GM10266 (cell line): ENCODE measurements at regions not wholly inside any gene's neighbourhood (a gene's known extent, or its start where the extent isn't known, plus 50 kb on each side); places are given as distances from the start of the nearest gene placed in this dataset.

Experiments used
- DNase-seq: peaks from one replicate; pipeline ENCODE4 v3.0.0; 2012; ENCODE audit errors: extremely low spot score
- TF ChIP-seq, protein P1 (sequence below): IDR thresholded peaks from 2 replicates; pipeline ENCODE4 v1.5.1; 2012; ENCODE audit warnings: mild to moderate bottlenecking, low read depth; ENCODE audit not compliant: control insufficient read depth, insufficient read depth; ENCODE audit errors: missing control alignments

DNA sequence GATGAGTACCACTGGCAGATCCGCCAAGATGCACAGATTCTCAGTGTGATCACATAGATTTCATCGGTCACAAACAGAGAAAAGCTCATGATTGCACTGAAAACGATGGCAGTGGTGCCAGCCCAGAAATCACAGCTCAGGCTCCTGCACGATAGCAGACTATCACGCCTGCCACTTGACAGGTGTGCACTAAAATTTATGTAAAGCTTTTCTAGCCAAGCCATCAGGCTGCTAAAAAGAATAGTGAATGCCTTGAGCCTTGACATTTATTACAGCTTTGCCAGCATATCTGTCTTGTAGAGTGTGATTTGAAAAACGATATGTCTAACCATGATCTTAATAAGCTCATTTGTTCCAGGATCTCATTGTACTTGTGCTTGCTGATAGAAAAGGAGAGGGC is 409.5 kb upstream of the CWC22 start:
- TF ChIP-seq, protein P1, sequence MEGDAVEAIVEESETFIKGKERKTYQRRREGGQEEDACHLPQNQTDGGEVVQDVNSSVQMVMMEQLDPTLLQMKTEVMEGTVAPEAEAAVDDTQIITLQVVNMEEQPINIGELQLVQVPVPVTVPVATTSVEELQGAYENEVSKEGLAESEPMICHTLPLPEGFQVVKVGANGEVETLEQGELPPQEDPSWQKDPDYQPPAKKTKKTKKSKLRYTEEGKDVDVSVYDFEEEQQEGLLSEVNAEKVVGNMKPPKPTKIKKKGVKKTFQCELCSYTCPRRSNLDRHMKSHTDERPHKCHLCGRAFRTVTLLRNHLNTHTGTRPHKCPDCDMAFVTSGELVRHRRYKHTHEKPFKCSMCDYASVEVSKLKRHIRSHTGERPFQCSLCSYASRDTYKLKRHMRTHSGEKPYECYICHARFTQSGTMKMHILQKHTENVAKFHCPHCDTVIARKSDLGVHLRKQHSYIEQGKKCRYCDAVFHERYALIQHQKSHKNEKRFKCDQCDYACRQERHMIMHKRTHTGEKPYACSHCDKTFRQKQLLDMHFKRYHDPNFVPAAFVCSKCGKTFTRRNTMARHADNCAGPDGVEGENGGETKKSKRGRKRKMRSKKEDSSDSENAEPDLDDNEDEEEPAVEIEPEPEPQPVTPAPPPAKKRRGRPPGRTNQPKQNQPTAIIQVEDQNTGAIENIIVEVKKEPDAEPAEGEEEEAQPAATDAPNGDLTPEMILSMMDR = no peak
- no peak for DNase-seq

DNA sequence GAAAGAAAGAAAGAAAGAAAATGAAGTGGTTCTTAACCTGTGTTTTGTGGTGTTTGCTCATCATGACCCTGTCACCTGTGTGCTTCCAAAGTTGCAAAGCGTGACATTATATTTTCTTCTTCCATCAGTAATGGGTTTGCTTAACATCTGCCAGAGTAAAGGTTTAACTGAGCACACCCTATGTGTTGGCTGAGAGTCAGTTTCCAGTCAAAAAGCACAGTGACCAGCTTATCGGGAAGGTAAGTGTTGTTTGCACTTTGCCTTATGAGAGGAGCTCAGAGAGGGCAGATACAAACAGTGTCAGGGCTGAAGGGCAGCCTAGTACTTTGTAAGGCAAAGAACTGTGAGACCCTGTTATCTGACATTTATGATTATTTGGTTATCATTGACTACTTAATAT is 406.2 kb upstream of the CWC22 start:
- TF ChIP-seq, protein P1 = no peak

DNA sequence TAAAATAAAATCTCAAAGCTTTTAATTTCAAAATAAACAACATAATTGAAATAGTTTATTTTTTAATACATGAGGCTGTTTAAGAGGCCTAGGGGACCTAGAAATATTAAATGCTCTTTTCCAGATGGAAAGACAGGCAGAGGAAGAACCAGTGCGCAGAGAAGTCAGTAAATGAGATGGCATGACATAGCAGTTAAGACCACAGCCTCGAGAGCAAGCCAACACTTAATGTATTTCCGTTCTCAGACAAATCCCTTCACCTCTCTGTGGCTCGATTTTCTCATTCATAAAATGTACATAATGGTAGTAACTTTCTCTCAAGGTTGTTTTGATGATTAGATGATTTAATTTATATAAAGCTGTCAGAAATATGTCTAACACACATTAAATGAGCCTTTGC is 405.1 kb upstream of the CWC22 start:
- TF ChIP-seq, protein P1 = no peak
- no peak for DNase-seq

More for the DNA sequence above, 406.2 kb upstream of the CWC22 start:
- DNase-seq = no peak

DNA sequence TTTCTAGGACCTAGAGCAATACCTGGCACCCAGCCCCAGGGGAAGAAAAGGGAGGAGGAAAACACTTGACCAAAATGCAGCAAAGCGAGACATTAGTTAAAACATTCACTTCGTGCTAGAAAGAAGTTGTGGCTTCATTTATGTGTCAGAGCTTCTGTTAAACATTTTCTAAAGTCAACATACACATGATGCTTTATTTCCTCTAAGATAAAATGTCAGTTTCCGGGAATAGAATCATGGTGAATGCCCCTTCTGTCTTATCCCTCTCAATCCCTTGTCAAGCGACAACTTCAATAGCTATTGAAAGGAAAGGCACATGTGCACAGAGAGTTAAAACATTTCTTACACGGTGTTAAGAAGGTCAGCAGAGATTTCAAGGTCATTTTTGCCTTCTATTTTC is 404.6 kb upstream of the CWC22 start:
- DNase-seq = no peak
- TF ChIP-seq, protein P1 = no peak

DNA sequence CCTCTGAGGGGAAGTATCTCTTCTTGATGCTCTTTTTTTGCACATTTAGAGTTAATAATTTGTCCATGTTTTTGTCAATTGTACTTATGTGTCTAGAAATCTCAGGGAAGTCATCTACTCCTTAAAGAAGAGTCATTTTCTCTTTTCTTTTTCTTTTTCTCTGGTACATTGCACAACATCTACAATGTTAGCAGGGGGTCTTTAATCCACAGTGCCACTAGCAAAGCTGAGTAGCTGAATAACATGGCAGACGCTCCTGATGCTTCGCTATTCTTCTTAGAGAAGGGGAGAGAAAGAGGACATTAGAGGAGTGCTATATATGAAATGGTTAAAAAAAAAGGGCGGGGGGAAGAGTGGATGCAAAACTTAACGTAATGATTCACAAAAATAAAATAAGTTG is 399.6 kb upstream of the CWC22 start:
- no peak for DNase-seq
- TF ChIP-seq, protein P1 = no peak

DNA sequence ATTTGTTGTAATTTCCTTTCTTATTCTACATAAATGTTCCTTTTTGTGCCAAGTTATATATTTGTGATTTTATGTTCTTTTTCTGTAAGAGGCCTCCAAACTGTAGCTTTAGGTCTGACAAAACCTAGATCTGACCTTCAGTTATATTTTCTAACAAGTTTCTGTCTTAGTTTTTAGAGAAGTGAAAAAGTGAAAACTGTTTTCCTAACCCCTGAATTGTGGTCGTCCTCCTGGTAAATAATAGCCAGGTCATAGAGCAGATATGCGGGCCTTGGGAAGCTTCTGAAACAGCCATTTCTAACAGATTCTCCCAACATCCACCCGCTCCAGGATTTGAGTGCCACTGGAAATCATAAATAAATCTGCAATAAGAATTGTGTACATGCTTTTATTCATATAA is 398.4 kb upstream of the CWC22 start:
- TF ChIP-seq, protein P1 = no peak
- no peak for DNase-seq

DNA sequence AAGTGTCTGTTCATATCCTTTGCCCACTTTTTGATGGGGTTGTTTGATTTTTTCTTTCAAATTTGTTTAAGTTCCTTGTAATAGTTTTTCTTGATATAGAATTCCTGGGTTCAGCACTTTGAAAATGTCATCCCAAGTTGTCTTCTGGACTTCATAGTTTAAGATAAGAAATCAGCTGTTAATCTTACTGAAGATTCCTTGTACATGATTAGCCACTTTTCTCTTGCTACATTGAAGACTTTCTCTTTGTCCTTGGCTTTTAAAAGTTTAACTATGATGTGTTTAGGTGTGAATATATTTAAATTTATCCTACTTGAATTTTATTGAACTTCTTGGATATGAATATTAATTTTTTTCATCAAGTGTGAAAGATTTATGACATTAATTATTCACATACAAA is 387.2 kb upstream of the CWC22 start:
- TF ChIP-seq, protein P1 = no peak
- no peak for DNase-seq
